H1 (cell line): ENCODE measurements at regions not wholly inside any gene's neighbourhood (a gene's known extent, or its start where the extent isn't known, plus 50 kb on each side); places are given as distances from the start of the nearest gene placed in this dataset.

Source experiments
- CTCF ChIA-PET: fragments of 300-600 bp; sonication (Branson Sonifier 250); formaldehyde crosslinking; loops from one replicate; lab custom pipeline; 2021; ENCODE audit not compliant: partially characterized antibody; lab: Charles Lee
- POLR2A ChIA-PET: fragments of 300-600 bp; sonication (Branson Sonifier 250); formaldehyde crosslinking; loops from one replicate; lab custom pipeline; 2021; ENCODE audit warnings: inconsistent platforms; ENCODE audit not compliant: partially characterized antibody; lab: Charles Lee
- DNase-seq, 2 experiments: peaks; one replicate each; pipeline versions ENCODE4 v3.0.0 to v3.0.0-alpha.2; 2010 to 2022; ENCODE audit warnings: low spot score in 2 of 2, low read depth in 1 of 2, mixed read lengths in 1 of 2
- FAIRE-seq: peaks from 2 replicates; lab custom pipeline; 2011; peaks lifted over from hg19 to GRCh38; lab: Jason Lieb, UNC
- H2AFZ ChIP-seq: 2 replicates; pipeline ENCODE4 v1.8.1; 2012; ENCODE audit warnings: low read length, inconsistent platforms
- H2AK5ac ChIP-seq: 2 replicates; pipeline ENCODE4 v1.6.1; 2013; ENCODE audit warnings: low read depth, low read length
- H2BK120ac ChIP-seq: replicated peaks from 2 replicates; pipeline ENCODE3; 2013; ENCODE audit warnings: low read depth, low read length, inconsistent platforms
- H2BK12ac ChIP-seq: 2 replicates; pipeline ENCODE4 v1.6.1; 2013; ENCODE audit warnings: low read depth, low read length
- H2BK15ac ChIP-seq: 2 replicates; pipeline ENCODE4 v1.6.1; 2013; ENCODE audit warnings: low read length
- H2BK20ac ChIP-seq: 2 replicates; pipeline ENCODE4 v1.6.1; 2013; ENCODE audit warnings: low read length
- H2BK5ac ChIP-seq: 2 replicates; pipeline ENCODE4 v1.6.1; 2013; ENCODE audit warnings: low read depth, low read length
- H3K14ac ChIP-seq: 2 replicates; pipeline ENCODE4 v1.6.1; 2013; ENCODE audit warnings: inconsistent platforms; ENCODE audit not compliant: insufficient read length
- H3K18ac ChIP-seq: 2 replicates; pipeline ENCODE4 v1.6.1; 2013; ENCODE audit warnings: low read length; ENCODE audit errors: extremely low read depth
- H3K23ac ChIP-seq: 2 replicates; pipeline ENCODE4 v1.6.1; 2013; ENCODE audit warnings: inconsistent platforms; ENCODE audit not compliant: insufficient read length
- H3K23me2 ChIP-seq: 2 replicates; pipeline ENCODE4 v1.6.1; 2013; ENCODE audit warnings: low read depth, low read length
- H3K27ac ChIP-seq: 2 replicates; pipeline ENCODE4 v1.6.1; 2011; ENCODE audit warnings: low read depth, low read length, inconsistent platforms
- H3K27me3 ChIP-seq, 4 experiments: replicated peaks in 1 of 4; 1 replicate in 1 of 4; 2 replicates in 3 of 4; pipeline versions ENCODE4 v1.6.1 to v1.8.1; 2011 to 2013; ENCODE audit warnings: low read length in 3 of 4, mild to moderate bottlenecking in 3 of 4, inconsistent platforms in 2 of 4, mixed read lengths in 2 of 4, moderate library complexity in 1 of 4; ENCODE audit not compliant: control insufficient read depth in 3 of 4, insufficient read depth in 3 of 4; ENCODE audit errors: extremely low read depth in 1 of 4
- H3K36me3 ChIP-seq, 4 experiments: 2 replicates each; pipeline versions ENCODE4 v1.6.1 to v1.8.1; 2011 to 2013; ENCODE audit warnings: mild to moderate bottlenecking in 4 of 4, low read length in 3 of 4, moderate library complexity in 2 of 4, control low read depth in 1 of 4, inconsistent platforms in 1 of 4; ENCODE audit not compliant: insufficient read depth in 4 of 4, control insufficient read depth in 2 of 4
- H3K4ac ChIP-seq: replicated peaks from 2 replicates; pipeline ENCODE3; 2013; ENCODE audit warnings: low read length, low read depth, mixed read lengths, inconsistent platforms; ENCODE audit not compliant: insufficient read length
- H3K4me1 ChIP-seq, 4 experiments: replicated peaks in 1 of 4; 1 replicate in 1 of 4; 2 replicates in 3 of 4; pipeline versions ENCODE4 v1.6.1 to v1.8.1; 2011 to 2013; ENCODE audit warnings: low read length in 3 of 4, inconsistent platforms in 2 of 4, mixed read lengths in 1 of 4; ENCODE audit not compliant: insufficient read depth in 4 of 4, control insufficient read depth in 3 of 4
- H3K4me2 ChIP-seq, 2 experiments: 2 replicates each; pipeline versions ENCODE4 v1.6.1 to v1.8.1; 2011 to 2013; ENCODE audit warnings: low read depth in 2 of 2, low read length in 2 of 2, control low read depth in 1 of 2, inconsistent platforms in 1 of 2, mild to moderate bottlenecking in 1 of 2; ENCODE audit not compliant: insufficient read depth in 1 of 2
- H3K4me3 ChIP-seq, 4 experiments: fragments of 200-600, 300-600 bp in 1 of 4; sonication (generic), shearing (Covaris generic), sonication (Bioruptor Twin) in 1 of 4; 2 replicates each; pipeline versions ENCODE4 v1.5.1 to v1.8.1; 2011 to 2016; ENCODE audit warnings: low read length in 4 of 4, low read depth in 3 of 4, control low read depth in 2 of 4, inconsistent platforms in 2 of 4, mild to moderate bottlenecking in 2 of 4, mixed read lengths in 1 of 4, moderate library complexity in 1 of 4; ENCODE audit not compliant: insufficient read depth in 2 of 4; ENCODE audit errors: extremely low read depth in 1 of 4
- H3K56ac ChIP-seq: replicated peaks from 2 replicates; pipeline ENCODE3; 2013; ENCODE audit warnings: low read depth, mild to moderate bottlenecking, mixed read lengths, low read length, inconsistent platforms; ENCODE audit not compliant: insufficient read length
- H3K79me1 ChIP-seq: 2 replicates; pipeline ENCODE4 v1.6.1; 2013; ENCODE audit warnings: low read depth, low read length, control low read depth
- H3K79me2 ChIP-seq, 2 experiments: 2 replicates each; pipeline versions ENCODE4 v1.6.1 to v1.8.1; 2012 to 2013; ENCODE audit warnings: low read length in 2 of 2, mild to moderate bottlenecking in 2 of 2, inconsistent platforms in 1 of 2; ENCODE audit not compliant: insufficient read depth in 2 of 2, control insufficient read depth in 1 of 2
- H3K9ac ChIP-seq, 4 experiments: replicated peaks in 1 of 4; 1 replicate in 1 of 4; 2 replicates in 3 of 4; pipeline versions ENCODE4 v1.6.1 to v1.8.1; 2011 to 2013; ENCODE audit warnings: low read depth in 3 of 4, low read length in 3 of 4, control low read depth in 2 of 4, mild to moderate bottlenecking in 2 of 4, moderate library complexity in 2 of 4, inconsistent platforms in 1 of 4; ENCODE audit errors: extremely low read depth in 1 of 4
- H3K9me3 ChIP-seq, 2 experiments: 2 replicates each; pipeline versions ENCODE4 v1.6.1 to v1.8.1; 2012 to 2013; ENCODE audit warnings: mild to moderate bottlenecking in 2 of 2, moderate library complexity in 2 of 2, control low read depth in 1 of 2, inconsistent platforms in 1 of 2, low read depth in 1 of 2, low read length in 1 of 2, mixed read lengths in 1 of 2; ENCODE audit not compliant: insufficient read depth in 2 of 2
- H4K20me1 ChIP-seq, 2 experiments: replicated peaks in 1 of 2; 2 replicates each; pipeline versions ENCODE3 to v1.8.1; 2011 to 2013; ENCODE audit warnings: inconsistent platforms in 2 of 2, low read length in 2 of 2, mild to moderate bottlenecking in 1 of 2; ENCODE audit not compliant: insufficient read depth in 2 of 2, control insufficient read depth in 1 of 2
- H4K5ac ChIP-seq: 2 replicates; pipeline ENCODE4 v1.6.1; 2013; ENCODE audit warnings: low read length, low read depth, mixed read lengths, inconsistent platforms; ENCODE audit not compliant: insufficient read length
- H4K8ac ChIP-seq: 2 replicates; pipeline ENCODE4 v1.8.0; 2013; ENCODE audit warnings: mild to moderate bottlenecking, moderate library complexity, low read length, inconsistent platforms; ENCODE audit not compliant: insufficient read depth; ENCODE audit errors: extremely low read depth
- H4K91ac ChIP-seq: replicated peaks from 2 replicates; pipeline ENCODE3; 2013; ENCODE audit warnings: low read length, mixed read lengths, inconsistent platforms; ENCODE audit not compliant: insufficient read length
- CHD1 ChIP-seq: IDR thresholded peaks from 2 replicates; pipeline ENCODE4 v1.6.1; 2012; ENCODE audit warnings: low read depth, low read length, improper control_type of control experiment
- CHD2 ChIP-seq: IDR thresholded peaks from 2 replicates; pipeline ENCODE4 v1.6.1; 2012; ENCODE audit warnings: low read length, improper control_type of control experiment
- EGR1 ChIP-seq: IDR thresholded peaks from 2 replicates; pipeline ENCODE4 v1.6.1; 2011; ENCODE audit warnings: low read depth, low read length, borderline replicate concordance
- EP300 ChIP-seq, 2 experiments: IDR thresholded peaks; 1 replicate in 1 of 2; 2 replicates in 1 of 2; pipeline ENCODE4 v1.6.1; 2011 to 2012; ENCODE audit warnings: low read depth in 2 of 2, low read length in 2 of 2, mild to moderate bottlenecking in 2 of 2, borderline replicate concordance in 1 of 2, inconsistent platforms in 1 of 2, moderate library complexity in 1 of 2
- MAFK ChIP-seq: IDR thresholded peaks from 2 replicates; pipeline ENCODE4 v1.6.1; 2012; ENCODE audit warnings: low read depth, mild to moderate bottlenecking, improper control_type of control experiment, low read length
- PHF8 ChIP-seq: fragments of 200-600 bp; sonication (generic); conservative IDR thresholded peaks from 2 replicates; pipeline ENCODE4 v1.7.1; 2012; ENCODE audit warnings: low read depth, mild to moderate bottlenecking, inconsistent platforms, low read length, moderate library complexity
- POLR2AphosphoS5 ChIP-seq: IDR thresholded peaks from 2 replicates; pipeline ENCODE4 v1.6.1; 2011; ENCODE audit warnings: low read depth, low read length
- POU5F1 ChIP-seq: IDR thresholded peaks from 2 replicates; pipeline ENCODE4 v1.6.1; 2011; ENCODE audit warnings: low read depth, mild to moderate bottlenecking, low read length, moderate library complexity
- RFX5 ChIP-seq: IDR thresholded peaks from 2 replicates; pipeline ENCODE4 v1.6.1; 2011; ENCODE audit warnings: low read depth, low read length, improper control_type of control experiment, borderline replicate concordance
- SIRT6 ChIP-seq: IDR thresholded peaks from one replicate; pipeline ENCODE4 v1.7.1; 2012; ENCODE audit warnings: low read length, inconsistent platforms
- SIX5 ChIP-seq: IDR thresholded peaks from 2 replicates; pipeline ENCODE4 v1.6.1; 2011; ENCODE audit warnings: mild to moderate bottlenecking, low read depth, low read length
- SRF ChIP-seq: IDR thresholded peaks from 2 replicates; pipeline ENCODE4 v1.6.1; 2011; ENCODE audit warnings: mild to moderate bottlenecking, low read depth, low read length, moderate library complexity
- TAF1 ChIP-seq: IDR thresholded peaks from 2 replicates; pipeline ENCODE4 v1.6.1; 2011; ENCODE audit warnings: mild to moderate bottlenecking, low read depth, low read length
- TEAD4 ChIP-seq: IDR thresholded peaks from 2 replicates; pipeline ENCODE4 v1.6.1; 2012; ENCODE audit warnings: low read depth, low read length, inconsistent platforms, mixed read lengths
- ZNF274 ChIP-seq: IDR thresholded peaks from 2 replicates; pipeline ENCODE4 v1.7.0; 2012; ENCODE audit warnings: low read length, borderline replicate concordance; ENCODE audit errors: extremely low read depth
- WGBS, 2 experiments: shearing (Covaris generic) in 1 of 2; methylation state at CpG; one replicate each; pipeline versions ENCODE4 v1.1.6 to v1.1.7; 2013 to 2015; ENCODE audit warnings: low lambda C conversion rate in 2 of 2, mixed read lengths in 2 of 2, inconsistent platforms in 1 of 2, low coverage in 1 of 2, missing lambda C conversion rate in 1 of 2; ENCODE audit not compliant: insufficient replicate concordance in 2 of 2, insufficient coverage in 1 of 2, insufficient read length in 1 of 2; ENCODE audit errors: extremely low coverage in 1 of 2, missing lambda C conversion rate in 1 of 2; 5-methylcytosine and 5-hydroxymethylcytosine counted together
- TF ChIP-seq, protein P1 (sequence below): IDR thresholded peaks from 2 replicates; pipeline ENCODE4 v1.6.1; 2012; ENCODE audit warnings: inconsistent platforms

DNA sequence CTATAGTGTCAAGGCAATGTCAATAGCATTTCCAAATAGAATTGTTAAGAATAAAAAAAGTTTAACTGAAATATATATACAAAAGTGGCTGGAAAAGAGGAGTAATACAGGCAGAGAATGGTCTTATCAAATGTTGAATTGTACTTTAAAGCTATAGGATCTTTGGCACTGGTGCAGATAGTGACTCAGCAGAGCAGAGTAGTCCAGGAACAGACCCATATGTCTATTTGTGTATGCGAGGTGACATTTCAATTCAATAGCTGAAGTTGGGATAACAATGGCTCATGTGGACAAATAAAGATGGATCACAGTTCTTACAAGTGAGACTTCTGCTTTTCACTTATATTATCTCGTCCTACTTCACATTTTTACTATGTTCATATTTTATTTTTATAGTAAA lies 543.0 kb upstream of the B3GALT2 start:
- no peak overlapping the region for H4K8ac ChIP-seq
- no peaks in the 10 kb centered on the region; a peak in 1 of 8 replicates for H3K36me3 ChIP-seq
- peaks cover 3 to 9% (median 6%) of the 10 kb centered on the region in 4 experiments; a peak in 4 of 7 replicates for H3K27me3 ChIP-seq
- H2AK5ac ChIP-seq: no peak overlapping the region
- H2AFZ ChIP-seq: no peak overlapping the region
- no peaks in the 10 kb centered on the region for H4K20me1 ChIP-seq
- no peak overlapping the region for H2BK20ac ChIP-seq
- H3K9me3 ChIP-seq: peaks cover 6% of the 10 kb centered on the region in 2 experiments; a peak in 3 of 4 replicates
- peaks cover 0 to 8% (median 2%) of the 10 kb centered on the region in 4 experiments; a peak in 1 of 7 replicates for H3K4me1 ChIP-seq
- no peak overlapping the region for H3K9ac ChIP-seq
- 90% methylated on average over 2 of the region's 2 CpGs; no CpG with 5 or more reads in 1 of the 2 experiments for WGBS, 2 experiments
- no peak overlapping the region for H3K23ac ChIP-seq
- no peaks in the 10 kb centered on the region for H3K23me2 ChIP-seq
- FAIRE-seq (no peak), DNase-seq (no peak)
- H4K91ac ChIP-seq: no peak overlapping the region
- no peaks in the 10 kb centered on the region for H3K79me2 ChIP-seq
- no peak overlapping the region for H3K4me3 ChIP-seq
- H2BK5ac ChIP-seq: no peak overlapping the region
- no peak overlapping the region for H3K56ac ChIP-seq
- no peak overlapping the region for H3K18ac ChIP-seq
- no peak overlapping the region for H3K4ac ChIP-seq
- no peak overlapping the region for H3K27ac ChIP-seq
- H3K14ac ChIP-seq: no peak overlapping the region
- no peak overlapping the region for H4K5ac ChIP-seq
- H2BK15ac ChIP-seq: no peak overlapping the region
- POLR2A ChIA-PET: no interaction called here
- H3K79me1 ChIP-seq: no peaks in the 10 kb centered on the region
- no peak overlapping the region for H2BK12ac ChIP-seq
- CTCF ChIA-PET: interaction anchor here (1.0 to 3.8 kb wide), 2 partner anchors 26 to 388 kb away, joined by 3 to 12 read pairs; no protein-coding TSS in a partner anchor
- H3K4me2 ChIP-seq: no peak overlapping the region
- H2BK120ac ChIP-seq: no peak overlapping the region
- TF ChIP-seq CHD2: no peak
- no peak for TF ChIP-seq SIRT6
- TF ChIP-seq MAFK: no peak
- no peak for TF ChIP-seq POU5F1
- no peak for TF ChIP-seq SIX5
- no peak for TF ChIP-seq CHD1
- no peak for TF ChIP-seq TEAD4
- no peak for TF ChIP-seq RFX5
- TF ChIP-seq, protein P1, sequence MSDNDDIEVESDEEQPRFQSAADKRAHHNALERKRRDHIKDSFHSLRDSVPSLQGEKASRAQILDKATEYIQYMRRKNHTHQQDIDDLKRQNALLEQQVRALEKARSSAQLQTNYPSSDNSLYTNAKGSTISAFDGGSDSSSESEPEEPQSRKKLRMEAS: no peak
- TF ChIP-seq EGR1: no peak
- no peak for TF ChIP-seq SRF
- no peak for TF ChIP-seq ZNF274
- TF ChIP-seq PHF8: no peak
- TF ChIP-seq POLR2AphosphoS5: no peak
- no peak for TF ChIP-seq TAF1
- TF ChIP-seq EP300 (IDR thresholded peaks at IDR 0.05; ENCODE audit: borderline replicate concordance in 1 of 2, low read depth in 2 of 2, low read length in 2 of 2): no peak
